CD14-positive monocyte (primary cell): ENCODE measurements at regions not wholly inside any gene's neighbourhood (a gene's known extent, or its start where the extent isn't known, plus 50 kb on each side); places are given as distances from the start of the nearest gene placed in this dataset.

Experiments
- DNase-seq, 3 donors: peaks; one replicate each; pipeline ENCODE4 v3.0.0-alpha.2; 2011 to 2022
- H2AFZ ChIP-seq: 2 replicates; pipeline ENCODE4 v1.6.0; 2012; ENCODE audit warnings: mild to moderate bottlenecking, low read depth, low read length, inconsistent platforms; ENCODE audit not compliant: insufficient read depth, poor library complexity, severe bottlenecking
- H3K27ac ChIP-seq, 2 donors: 1 replicate in 1 of 2; 2 replicates in 1 of 2; pipeline ENCODE4 v1.5.1; 2012 to 2013; ENCODE audit warnings: low read length in 2 of 2, control low read depth in 1 of 2, inconsistent platforms in 1 of 2, low read depth in 1 of 2, mild to moderate bottlenecking in 1 of 2
- H3K27me3 ChIP-seq, 2 donors: one replicate each; pipeline versions ENCODE4 v1.6.0 to v1.6.1; 2011 to 2013; ENCODE audit warnings: low read length in 2 of 2; ENCODE audit not compliant: control insufficient read depth in 2 of 2, insufficient read depth in 2 of 2
- H3K36me3 ChIP-seq, 2 donors: replicated peaks in 1 of 2; 1 replicate in 1 of 2; 2 replicates in 1 of 2; pipeline versions ENCODE4 v1.5.1 to v1.6.1; 2012 to 2013; ENCODE audit warnings: low read length in 2 of 2, control low read depth in 1 of 2, inconsistent platforms in 1 of 2, mild to moderate bottlenecking in 1 of 2; ENCODE audit not compliant: insufficient read depth in 2 of 2, control insufficient read depth in 1 of 2
- H3K4me1 ChIP-seq, 2 donors: 1 replicate in 1 of 2; 2 replicates in 1 of 2; pipeline versions ENCODE4 v1.5.1 to v1.6.1; 2012 to 2013; ENCODE audit warnings: low read length in 2 of 2, control low read depth in 1 of 2, inconsistent platforms in 1 of 2, mild to moderate bottlenecking in 1 of 2, moderate library complexity in 1 of 2; ENCODE audit not compliant: insufficient read depth in 2 of 2, control insufficient read depth in 1 of 2
- H3K4me2 ChIP-seq: replicated peaks from 2 replicates; pipeline ENCODE3; 2012; ENCODE audit warnings: low read length, moderate library complexity, mild to moderate bottlenecking; ENCODE audit not compliant: poor library complexity, severe bottlenecking; ENCODE audit errors: extremely low read depth
- H3K4me3 ChIP-seq, 3 experiments: fragments of 200-600 bp in 1 of 3; sonication (generic) in 1 of 3; replicated peaks in 1 of 3; 1 replicate in 2 of 3; 2 replicates in 1 of 3; pipeline ENCODE4 v1.5.1; 2011 to 2013; ENCODE audit warnings: low read length in 3 of 3, mild to moderate bottlenecking in 3 of 3, control low read depth in 2 of 3, low read depth in 2 of 3, inconsistent platforms in 1 of 3, moderate library complexity in 1 of 3
- H3K79me2 ChIP-seq: 2 replicates; pipeline ENCODE4 v1.6.0; 2012; ENCODE audit warnings: mild to moderate bottlenecking, control low read depth, inconsistent platforms, low read length, moderate library complexity; ENCODE audit not compliant: insufficient read depth
- H3K9ac ChIP-seq: 2 replicates; pipeline ENCODE4 v1.6.0; 2017; ENCODE audit warnings: low read length, mild to moderate bottlenecking; ENCODE audit not compliant: insufficient read depth, poor library complexity, severe bottlenecking
- H3K9me3 ChIP-seq, 2 donors: replicated peaks in 1 of 2; 1 replicate in 1 of 2; 2 replicates in 1 of 2; pipeline versions ENCODE4 v1.5.1 to v1.6.1; 2012 to 2013; ENCODE audit warnings: low read length in 2 of 2, control low read depth in 1 of 2; ENCODE audit not compliant: control insufficient read depth in 1 of 2, insufficient read depth in 1 of 2
- H4K20me1 ChIP-seq: 2 replicates; pipeline ENCODE4 v1.6.0; 2012; ENCODE audit warnings: mild to moderate bottlenecking, low read length, control low read depth, moderate library complexity; ENCODE audit not compliant: insufficient read depth
- H3K27ac Mint-ChIP-seq, 7 donors: one replicate each; pipeline ENCODE4 v1.8.0; 2020; ENCODE audit warnings: mild to moderate bottlenecking in 7 of 7, mixed read lengths in 7 of 7, moderate library complexity in 6 of 7, inconsistent platforms in 2 of 7
- H3K27me3 Mint-ChIP-seq, 3 donors: one replicate each; pipeline ENCODE4 v1.8.0; 2021 to 2022; ENCODE audit warnings: low read depth in 3 of 3, mild to moderate bottlenecking in 3 of 3, mixed read lengths in 3 of 3, moderate library complexity in 3 of 3, inconsistent platforms in 1 of 3
- H3K36me3 Mint-ChIP-seq, 2 donors: one replicate each; pipeline ENCODE4 v1.8.0; 2020; ENCODE audit warnings: mixed read lengths in 2 of 2, inconsistent platforms in 1 of 2, mild to moderate bottlenecking in 1 of 2
- H3K4me1 Mint-ChIP-seq: one replicate; pipeline ENCODE4 v1.8.0; 2020; ENCODE audit warnings: mild to moderate bottlenecking, mixed read lengths
- H3K4me3 Mint-ChIP-seq, 2 donors: one replicate each; pipeline ENCODE4 v1.8.0; 2020; ENCODE audit warnings: mild to moderate bottlenecking in 2 of 2, mixed read lengths in 2 of 2, moderate library complexity in 1 of 2
- H3K9me3 Mint-ChIP-seq, 7 donors: one replicate each; pipeline ENCODE4 v1.8.0; 2020 to 2022; ENCODE audit warnings: mixed read lengths in 7 of 7, mild to moderate bottlenecking in 6 of 7, moderate library complexity in 6 of 7, inconsistent platforms in 2 of 7
- CTCF ChIP-seq: fragments of 200-600 bp; IDR thresholded peaks from one replicate; pipeline ENCODE4 v1.8.0; 2022; ENCODE audit warnings: antibody characterized with exemption, mild to moderate bottlenecking
- WGBS: methylation state at CpG from one replicate; pipeline ENCODE4 v1.1.5; 2013; ENCODE audit warnings: missing lambda C conversion rate; ENCODE audit not compliant: insufficient coverage; 5-methylcytosine and 5-hydroxymethylcytosine counted together
- intact Hi-C, 2 donors: fragments of 100-400 bp; cut with micrococcal nuclease; formaldehyde crosslinking; loops; one replicate each; pipeline versions ENCODE4 v1.15.0 to v1.15.1; 2023

DNA sequence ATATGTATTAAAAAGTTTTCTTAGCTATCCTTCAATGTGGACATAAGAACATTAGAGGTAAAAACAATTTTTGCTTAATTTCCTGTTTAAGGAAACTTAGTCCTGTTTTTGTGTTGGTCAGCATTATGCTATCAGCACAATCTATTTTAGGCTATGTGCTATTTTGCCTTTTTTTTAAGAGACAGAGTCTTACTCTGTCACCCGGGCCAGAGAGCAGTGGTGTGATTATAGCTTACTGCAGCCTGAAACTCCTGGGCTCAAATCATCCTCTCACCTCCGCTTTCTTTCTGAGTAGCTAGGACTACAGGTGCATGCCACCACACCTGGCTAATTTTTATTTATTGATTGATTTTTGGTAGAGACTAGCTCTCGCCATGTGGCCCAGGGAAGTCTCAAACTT lies 199.1 kb upstream of the TMPRSS15 start:
- TF ChIP-seq CTCF = no peak
- H3K4me3 Mint-ChIP-seq = no peak overlapping the region
- Histone ChIP-seq H3K9me3 (peaks cover 0 to 8% of the 10 kb centered on the region in 2 donors), H4K20me1 (no peaks in the 10 kb centered on the region), H3K4me3 (no peak overlapping the region), H3K36me3 (no peaks in the 10 kb centered on the region), H3K9ac (no peak overlapping the region), H3K4me1 (no peaks in the 10 kb centered on the region), H3K4me2 (no peak overlapping the region), H3K27me3 (no peaks in the 10 kb centered on the region), H3K79me2 (no peaks in the 10 kb centered on the region), H2AFZ (no peak overlapping the region), H3K27ac (no peak overlapping the region)
- WGBS = no CpG with 5 or more reads among the region's 3 CpGs
- no peaks in the 10 kb centered on the region for H3K4me1 Mint-ChIP-seq
- DNase-seq = no peak
- intact Hi-C loops = no loop called here
- H3K9me3 Mint-ChIP-seq = peaks cover 2 to 9% (median 4%) of the 10 kb centered on the region in 7 donors
- no peaks in the 10 kb centered on the region for H3K36me3 Mint-ChIP-seq
- H3K27ac Mint-ChIP-seq = no peak overlapping the region
- peaks cover 0 to 1% (median 0%) of the 10 kb centered on the region in 3 donors for H3K27me3 Mint-ChIP-seq

DNA sequence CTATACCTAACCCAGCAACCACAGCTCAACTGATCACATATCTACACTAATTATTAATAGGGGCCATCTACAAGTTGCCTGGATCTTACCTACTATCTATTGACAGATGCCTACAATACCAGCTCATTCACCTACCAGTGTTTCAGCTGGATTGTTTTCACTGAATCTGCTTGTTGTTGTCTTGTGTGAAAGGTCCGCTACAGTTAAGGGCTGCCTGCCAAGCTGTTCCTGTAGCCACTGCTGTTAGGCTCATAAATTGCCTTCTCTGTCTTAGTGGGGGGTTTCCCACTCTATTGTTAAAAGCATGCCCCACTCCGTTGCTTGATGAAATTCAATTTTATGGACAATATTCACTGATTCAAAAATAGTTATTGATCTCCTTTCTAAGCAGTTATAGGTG lies 199.7 kb upstream of the TMPRSS15 start:
- Mint-ChIP-seq H3K4me3 (no peak overlapping the region), H3K4me1 (no peaks in the 10 kb centered on the region), H3K27ac (no peak overlapping the region), H3K27me3 (peaks cover 0 to 1% (median 0%) of the 10 kb centered on the region in 3 donors), H3K9me3 (peaks cover 0 to 7% (median 2%) of the 10 kb centered on the region in 7 donors), H3K36me3 (no peaks in the 10 kb centered on the region)
- Histone ChIP-seq H3K9ac (no peak overlapping the region), H3K36me3 (no peaks in the 10 kb centered on the region), H4K20me1 (no peaks in the 10 kb centered on the region), H2AFZ (no peak overlapping the region), H3K4me3 (no peak overlapping the region), H3K27me3 (no peaks in the 10 kb centered on the region), H3K4me2 (no peak overlapping the region), H3K9me3 (peaks cover 0 to 8% of the 10 kb centered on the region in 2 donors), H3K27ac (no peak overlapping the region), H3K4me1 (no peaks in the 10 kb centered on the region), H3K79me2 (no peaks in the 10 kb centered on the region)
- TF ChIP-seq CTCF = no peak
- no peak for DNase-seq
- no CpG with 5 or more reads among the region's 2 CpGs for WGBS
- intact Hi-C loops = no loop called here
